ENCODE measurements at regions not wholly inside any gene's neighbourhood (a gene's known extent, or its start where the extent isn't known, plus 50 kb on each side); places are given as distances from the start of the nearest gene placed in this dataset.

DNA sequence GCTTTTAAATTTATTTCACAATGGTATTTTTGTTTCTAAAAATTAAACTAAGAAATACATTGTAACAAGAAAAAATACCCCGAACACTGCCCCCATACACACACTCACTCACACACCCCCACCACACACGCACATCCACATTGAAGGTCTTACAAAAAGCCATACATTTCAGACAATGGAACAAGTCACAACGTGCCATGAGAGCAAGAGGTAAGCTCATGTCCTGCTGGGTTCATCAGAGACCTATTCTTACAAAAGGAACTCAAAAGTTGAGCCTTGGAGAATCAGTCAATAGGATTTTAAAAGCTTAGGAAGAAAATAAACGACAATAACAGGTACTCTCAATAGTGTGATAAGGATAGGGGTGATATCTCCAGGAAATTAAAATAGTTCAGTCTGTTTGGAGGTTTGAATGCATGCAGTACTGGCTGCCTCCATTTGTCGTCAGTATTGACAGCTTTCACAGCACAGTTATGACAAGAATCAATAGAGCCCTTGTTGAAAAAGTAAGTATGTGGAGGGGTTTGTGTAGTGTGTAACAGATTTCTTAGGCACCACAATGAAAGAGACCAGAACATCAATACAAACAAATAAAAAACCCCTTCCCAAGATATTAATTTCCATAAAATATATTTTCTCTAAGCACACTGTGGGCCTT is 1826.2 kb upstream of the CDH6 start:
- DNase-seq (ENCODE audit: low spot score) = no peak
- in situ Hi-C loops (cut with MboI; ENCODE audit: low pct_unique_long_range_greater_than_20kb, low sequenced_read_pairs, unreplicated experiment) = no loop called here
- TF ChIP-seq, protein P1, sequence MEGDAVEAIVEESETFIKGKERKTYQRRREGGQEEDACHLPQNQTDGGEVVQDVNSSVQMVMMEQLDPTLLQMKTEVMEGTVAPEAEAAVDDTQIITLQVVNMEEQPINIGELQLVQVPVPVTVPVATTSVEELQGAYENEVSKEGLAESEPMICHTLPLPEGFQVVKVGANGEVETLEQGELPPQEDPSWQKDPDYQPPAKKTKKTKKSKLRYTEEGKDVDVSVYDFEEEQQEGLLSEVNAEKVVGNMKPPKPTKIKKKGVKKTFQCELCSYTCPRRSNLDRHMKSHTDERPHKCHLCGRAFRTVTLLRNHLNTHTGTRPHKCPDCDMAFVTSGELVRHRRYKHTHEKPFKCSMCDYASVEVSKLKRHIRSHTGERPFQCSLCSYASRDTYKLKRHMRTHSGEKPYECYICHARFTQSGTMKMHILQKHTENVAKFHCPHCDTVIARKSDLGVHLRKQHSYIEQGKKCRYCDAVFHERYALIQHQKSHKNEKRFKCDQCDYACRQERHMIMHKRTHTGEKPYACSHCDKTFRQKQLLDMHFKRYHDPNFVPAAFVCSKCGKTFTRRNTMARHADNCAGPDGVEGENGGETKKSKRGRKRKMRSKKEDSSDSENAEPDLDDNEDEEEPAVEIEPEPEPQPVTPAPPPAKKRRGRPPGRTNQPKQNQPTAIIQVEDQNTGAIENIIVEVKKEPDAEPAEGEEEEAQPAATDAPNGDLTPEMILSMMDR (IDR thresholded peaks at IDR 0.05; ENCODE audit: extremely low read depth, insufficient read depth, missing control alignments) = peak; percentile 31

DNA sequence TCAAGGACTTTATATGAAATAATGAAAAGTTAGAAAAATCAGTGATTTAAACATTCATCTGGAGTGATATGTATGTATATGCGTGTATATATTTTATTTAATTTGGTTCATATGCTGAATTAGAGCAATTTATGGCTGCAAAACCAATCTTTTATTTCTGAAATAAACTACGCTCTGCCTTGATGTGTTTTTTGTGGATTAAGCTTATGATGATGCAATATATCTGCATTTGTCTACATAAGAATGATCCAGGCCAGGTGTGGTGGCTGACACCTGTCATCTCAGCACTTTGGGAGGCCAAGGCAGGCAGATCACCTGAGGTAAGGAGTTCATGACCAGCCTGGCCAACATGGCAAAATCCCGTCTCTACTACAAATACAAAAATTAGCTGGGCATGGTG is 1842.3 kb upstream of the CDH6 start:
- no peak for DNase-seq (ENCODE audit: low spot score)
- TF ChIP-seq, protein P1 (IDR thresholded peaks at IDR 0.05; ENCODE audit: extremely low read depth, insufficient read depth, missing control alignments) = no peak
- in situ Hi-C loops (cut with MboI; ENCODE audit: low pct_unique_long_range_greater_than_20kb, low sequenced_read_pairs, unreplicated experiment) = no loop called here

GRCh38 chr5:29337030-29337429 is 1856.5 kb upstream of the CDH6 start:
- TF ChIP-seq, protein P1 (IDR thresholded peaks at IDR 0.05; ENCODE audit: extremely low read depth, insufficient read depth, missing control alignments) = no peak
- in situ Hi-C loops (cut with MboI; ENCODE audit: low pct_unique_long_range_greater_than_20kb, low sequenced_read_pairs, unreplicated experiment) = no loop called here
- DNase-seq (ENCODE audit: low spot score) = no peak

DNA sequence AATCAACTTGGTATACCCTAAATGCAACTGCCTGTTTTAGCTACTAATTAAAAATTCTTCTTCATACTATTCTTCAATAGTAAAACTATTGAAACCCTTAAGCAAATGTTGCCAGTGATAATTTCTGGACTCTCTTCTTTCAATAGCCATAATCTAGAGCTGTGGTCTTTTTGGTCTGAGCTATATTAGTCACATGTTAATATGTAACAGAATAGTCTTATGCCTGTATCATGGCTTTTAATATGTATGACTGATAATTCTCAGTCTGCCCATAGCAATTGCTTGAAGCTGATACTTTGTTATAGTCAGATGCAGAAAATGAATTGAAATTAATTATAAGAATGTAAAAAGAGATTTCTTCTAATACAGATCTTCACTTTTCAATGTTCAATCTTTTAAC is 1871.9 kb upstream of the CDH6 start:
- in situ Hi-C loops (cut with MboI; ENCODE audit: low pct_unique_long_range_greater_than_20kb, low sequenced_read_pairs, unreplicated experiment) = no loop called here
- TF ChIP-seq, protein P1 (IDR thresholded peaks at IDR 0.05; ENCODE audit: extremely low read depth, insufficient read depth, missing control alignments) = no peak

GRCh38 chr5:29309359-29309758 is 1884.1 kb upstream of the CDH6 start:
- in situ Hi-C loops (cut with MboI; ENCODE audit: low pct_unique_long_range_greater_than_20kb, low sequenced_read_pairs, unreplicated experiment) = no loop called here
- TF ChIP-seq, protein P1 (IDR thresholded peaks at IDR 0.05; ENCODE audit: extremely low read depth, insufficient read depth, missing control alignments) = no peak
- DNase-seq (ENCODE audit: low spot score) = no peak

More for the DNA sequence above, 1871.9 kb upstream of the CDH6 start:
- DNase-seq (ENCODE audit: low spot score) = no peak

- TF ChIP-seq, protein P1 (IDR thresholded peaks at IDR 0.05; ENCODE audit: extremely low read depth, insufficient read depth, missing control alignments) = no peak
- in situ Hi-C loops (cut with MboI; ENCODE audit: low pct_unique_long_range_greater_than_20kb, low sequenced_read_pairs, unreplicated experiment) = no loop called here
- no peak for DNase-seq (ENCODE audit: low spot score)
These were observed 1886.0 kb upstream of the CDH6 start for GRCh38 chr5:29307478-29307877.
